HepG2 (cell line): ENCODE measurements at regions not wholly inside any gene's neighbourhood (a gene's known extent, or its start where the extent isn't known, plus 50 kb on each side); places are given as distances from the start of the nearest gene placed in this dataset.

ENCODE experiments used
- ATAC-seq: fragments of 200-7000 bp; cut with Tn5 transposase; 3 replicates; pipeline ENCODE4 v1.9.1; 2020; ENCODE audit warnings: mild to moderate bottlenecking, moderate library complexity
- BruUV-seq: library from RNA; stranded (reverse); fragments of 400-500 nt; replicated peaks from 2 replicates; lab custom pipeline; 2021; lab: Mats Ljungman, UMichigan
- CTCF ChIA-PET: fragments of 300-600 bp; formaldehyde crosslinking; extraction: SDS; loops from one replicate; lab custom pipeline; 2021; ENCODE audit warnings: low total read pairs, inconsistent platforms, low intra/inter-chr PET ratio; lab: Yijun Ruan, JAX
- POLR2A ChIA-PET: fragments of 350-600 bp; sonication (Branson Sonifier 250); formaldehyde crosslinking; loops from one replicate; lab custom pipeline; 2020; ENCODE audit warnings: antibody characterized with exemption, inconsistent platforms; lab: Yijun Ruan, JAX
- DNase-seq: peaks from one replicate; pipeline ENCODE4 v3.0.0-alpha.2; 2015; ENCODE audit warnings: low spot score
- FAIRE-seq: peaks from 3 replicates; lab custom pipeline; 2011; peaks lifted over from hg19 to GRCh38; lab: Jason Lieb, UNC
- H2AFZ ChIP-seq: one replicate; pipeline ENCODE4 v1.6.1; 2011; ENCODE audit warnings: low read length, inconsistent platforms
- H3K27ac ChIP-seq: fragments of 300-600 bp; 3 replicates; pipeline ENCODE4 v1.8.0; 2011; ENCODE audit warnings: mixed run types, mild to moderate bottlenecking, mixed read lengths, low read length, inconsistent platforms; ENCODE audit not compliant: insufficient read depth; ENCODE audit errors: extremely low read length
- H3K27me3 ChIP-seq, 2 experiments: fragments of 200-600 bp in 1 of 2; 2 replicates in 1 of 2; 3 replicates in 1 of 2; pipeline versions ENCODE4 v1.6.0 to v1.8.0; 2011; ENCODE audit warnings: low read length in 2 of 2, mild to moderate bottlenecking in 2 of 2, moderate library complexity in 2 of 2, inconsistent platforms in 1 of 2; ENCODE audit not compliant: insufficient read depth in 2 of 2, control insufficient read depth in 1 of 2
- H3K36me3 ChIP-seq, 2 experiments: fragments of 200-600 bp in 1 of 2; replicated peaks in 1 of 2; 2 replicates in 1 of 2; 3 replicates in 1 of 2; pipeline versions ENCODE4 v1.5.1 to v1.8.0; 2011; ENCODE audit warnings: low read length in 2 of 2, inconsistent platforms in 1 of 2; ENCODE audit not compliant: insufficient read depth in 2 of 2, control insufficient read depth in 1 of 2
- H3K4me1 ChIP-seq: 2 replicates; pipeline ENCODE4 v1.5.1; 2012; ENCODE audit warnings: low read length, inconsistent platforms; ENCODE audit not compliant: insufficient read depth
- H3K4me2 ChIP-seq: 2 replicates; pipeline ENCODE4 v1.6.0; 2011; ENCODE audit warnings: low read depth, low read length, inconsistent platforms
- H3K4me3 ChIP-seq, 3 experiments: fragments of 200-600 bp in 1 of 3; sonication (generic), shearing (Covaris generic) in 1 of 3; replicated peaks in 1 of 3; 2 replicates each; pipeline ENCODE4 v1.5.1; 2011 to 2016; ENCODE audit warnings: low read length in 3 of 3, inconsistent platforms in 2 of 3, low read depth in 2 of 3, mild to moderate bottlenecking in 2 of 3, control low read depth in 1 of 3, mixed read lengths in 1 of 3; ENCODE audit not compliant: insufficient read depth in 1 of 3
- H3K79me2 ChIP-seq: one replicate; pipeline ENCODE4 v1.6.1; 2011; ENCODE audit warnings: low read length, inconsistent platforms; ENCODE audit not compliant: insufficient read depth
- H3K9ac ChIP-seq: 2 replicates; pipeline ENCODE4 v1.6.0; 2011; ENCODE audit warnings: mild to moderate bottlenecking, low read depth, low read length, inconsistent platforms; ENCODE audit not compliant: insufficient read depth
- H3K9me3 ChIP-seq: 2 replicates; pipeline ENCODE4 v1.5.1; 2012; ENCODE audit warnings: mild to moderate bottlenecking, low read length
- H4K20me1 ChIP-seq: 2 replicates; pipeline ENCODE4 v1.6.0; 2011; ENCODE audit warnings: inconsistent platforms, mild to moderate bottlenecking, low read length, moderate library complexity; ENCODE audit not compliant: insufficient read depth
- AKNA ChIP-seq: sonication (generic); formaldehyde crosslinking; IDR thresholded peaks from 2 replicates; pipeline ENCODE4 v1.4.0; 2020; ENCODE audit warnings: missing genetic modification reagents, borderline replicate concordance
- BCL6 ChIP-seq: IDR thresholded peaks from 2 replicates; pipeline ENCODE4 v1.6.1; 2016; ENCODE audit warnings: missing genetic modification reagents, missing compliant biosample characterization
- JUN ChIP-seq: sonication (generic); formaldehyde crosslinking; IDR thresholded peaks from 2 replicates; pipeline ENCODE4 v1.4.0; 2020; ENCODE audit warnings: mild to moderate bottlenecking, missing genetic modification reagents
- KDM6A ChIP-seq: IDR thresholded peaks from 2 replicates; pipeline ENCODE4 v1.6.1; 2016; ENCODE audit warnings: low read depth
- THAP8 ChIP-seq: sonication (generic); formaldehyde crosslinking; IDR thresholded peaks from 2 replicates; pipeline ENCODE4 v1.5.1; 2020; ENCODE audit warnings: missing genetic modification reagents, mild to moderate bottlenecking, borderline replicate concordance
- ZNF142 ChIP-seq: sonication (generic); formaldehyde crosslinking; IDR thresholded peaks from 2 replicates; pipeline ENCODE4 v1.4.0; 2020; ENCODE audit warnings: missing genetic modification reagents
- ZNF646 ChIP-seq: sonication (generic); formaldehyde crosslinking; IDR thresholded peaks from 2 replicates; pipeline ENCODE4 v1.9.0; 2021; ENCODE audit warnings: mild to moderate bottlenecking, missing genetic modification reagents
- in situ Hi-C: cut with HindIII; loops from 2 replicates; pipeline ENCODE4 v1.10.0; 2017; ENCODE audit warnings: low pct_unique_long_range_greater_than_20kb; ENCODE audit not compliant: extremely low pct_ligation_motif_present
- intact Hi-C: fragments of 100-400 bp; cut with micrococcal nuclease; formaldehyde crosslinking; loops from one replicate; pipeline ENCODE4 v1.10.0; 2022; ENCODE audit not compliant: unreplicated experiment

- H3K4me3 ChIP-seq, result no peak overlapping the region
- FAIRE-seq (no peak), DNase-seq (no peak), ATAC-seq (no peak)
- no peak overlapping the region for H3K27ac ChIP-seq
- no peak overlapping the region for H2AFZ ChIP-seq
- H3K9ac ChIP-seq, result no peak overlapping the region
- H3K4me1 ChIP-seq, result no peaks in the 10 kb centered on the region
- in situ Hi-C loops (no loop called here), intact Hi-C loops (no loop called here)
- peaks cover 22% of the 10 kb centered on the region for H3K9me3 ChIP-seq
- H3K79me2 ChIP-seq, result no peaks in the 10 kb centered on the region
- POLR2A ChIA-PET, result no interaction called here
- H4K20me1 ChIP-seq, result no peaks in the 10 kb centered on the region
- H3K36me3 ChIP-seq, result no peaks in the 10 kb centered on the region
- CTCF ChIA-PET, result no interaction called here
- H3K4me2 ChIP-seq, result no peak overlapping the region
- no TSS peak for BruUV-seq
- no peaks in the 10 kb centered on the region for H3K27me3 ChIP-seq
- TF ChIP-seq BCL6 (CRISPR knock-in tag) (no peak), AKNA (CRISPR knock-in tag) (no peak), THAP8 (CRISPR knock-in tag) (no peak), JUN (CRISPR knock-in tag) (no peak), ZNF646 (CRISPR knock-in tag) (no peak), KDM6A (CRISPR knock-in tag) (no peak), ZNF142 (CRISPR knock-in tag) (no peak)
Measured at GRCh38 chr4:124910327-124910726, 197.8 kb upstream of the ANKRD50 start.
